ENCODE measurements at regions not wholly inside any gene's neighbourhood (a gene's known extent, or its start where the extent isn't known, plus 50 kb on each side); places are given as distances from the start of the nearest gene placed in this dataset.
"Not testable (repeated sequence)": the region's sequence is repeated elsewhere in the genome, so short reads cannot be mapped to it uniquely, and the experiment has no call there.

DNA sequence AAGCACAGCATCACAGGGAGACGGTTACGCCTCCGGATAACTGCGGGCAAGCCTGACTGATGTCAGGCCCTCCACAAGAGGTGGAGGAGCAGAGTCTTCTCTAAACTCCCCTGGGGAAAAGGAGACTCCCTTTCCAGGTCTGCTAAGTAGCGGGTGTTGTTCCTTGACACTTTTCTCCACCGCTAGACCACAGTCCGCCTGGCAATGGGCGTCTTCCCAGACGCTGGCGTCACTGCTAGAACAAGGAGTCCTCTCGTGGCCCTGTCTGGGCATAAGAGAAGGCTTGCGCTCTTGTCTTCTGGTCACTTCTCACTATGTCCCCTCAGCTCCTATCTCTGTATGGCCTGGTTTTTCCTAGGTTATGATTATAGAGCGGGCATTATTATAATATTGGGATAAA lies 808.5 kb upstream of the GRIA3 start:
- TF ChIP-seq, protein P1, sequence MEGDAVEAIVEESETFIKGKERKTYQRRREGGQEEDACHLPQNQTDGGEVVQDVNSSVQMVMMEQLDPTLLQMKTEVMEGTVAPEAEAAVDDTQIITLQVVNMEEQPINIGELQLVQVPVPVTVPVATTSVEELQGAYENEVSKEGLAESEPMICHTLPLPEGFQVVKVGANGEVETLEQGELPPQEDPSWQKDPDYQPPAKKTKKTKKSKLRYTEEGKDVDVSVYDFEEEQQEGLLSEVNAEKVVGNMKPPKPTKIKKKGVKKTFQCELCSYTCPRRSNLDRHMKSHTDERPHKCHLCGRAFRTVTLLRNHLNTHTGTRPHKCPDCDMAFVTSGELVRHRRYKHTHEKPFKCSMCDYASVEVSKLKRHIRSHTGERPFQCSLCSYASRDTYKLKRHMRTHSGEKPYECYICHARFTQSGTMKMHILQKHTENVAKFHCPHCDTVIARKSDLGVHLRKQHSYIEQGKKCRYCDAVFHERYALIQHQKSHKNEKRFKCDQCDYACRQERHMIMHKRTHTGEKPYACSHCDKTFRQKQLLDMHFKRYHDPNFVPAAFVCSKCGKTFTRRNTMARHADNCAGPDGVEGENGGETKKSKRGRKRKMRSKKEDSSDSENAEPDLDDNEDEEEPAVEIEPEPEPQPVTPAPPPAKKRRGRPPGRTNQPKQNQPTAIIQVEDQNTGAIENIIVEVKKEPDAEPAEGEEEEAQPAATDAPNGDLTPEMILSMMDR (IDR thresholded peaks at IDR 0.05 in 8 of 11, conservative IDR thresholded peaks at IDR 0.05 in 3 of 11) = not testable (repeated sequence)
- TF ChIP-seq POLR2AphosphoS5, POLR2A (IDR thresholded peaks at IDR 0.05): not testable (repeated sequence)

Measured in spleen (tissue), 7 donors.